Heart left ventricle (tissue), 16 donors: ENCODE measurements at regions not wholly inside any gene's neighbourhood (a gene's known extent, or its start where the extent isn't known, plus 50 kb on each side); places are given as distances from the start of the nearest gene placed in this dataset.

Source experiments
- ATAC-seq, 4 donors: fragments of 200-7000 bp; cut with Tn5 transposase; one replicate each; pipeline ENCODE4 v1.9.1; 2020 to 2022; ENCODE audit warnings: moderate library complexity in 4 of 4, mild to moderate bottlenecking in 3 of 4, moderate number of reproducible peaks in 1 of 4
- DNase-seq, 5 donors: peaks; one replicate each; pipeline ENCODE4 v3.0.0-alpha.2; 2020
- H3K27ac ChIP-seq, 12 donors: fragments of 200-600 bp; sonication (generic) in 4 of 12; one replicate each; pipeline versions ENCODE4 v1.5.0 to v1.8.0; 2016 to 2022; ENCODE audit warnings: mild to moderate bottlenecking in 2 of 12
- H3K27me3 ChIP-seq, 9 donors: fragments of 200-600 bp; sonication (generic) in 2 of 9; one replicate each; pipeline versions ENCODE4 v1.5.1 to v1.8.0; 2016 to 2022; ENCODE audit warnings: mild to moderate bottlenecking in 3 of 9
- H3K36me3 ChIP-seq, 9 donors: fragments of 200-600 bp; sonication (generic) in 2 of 9; one replicate each; pipeline versions ENCODE4 v1.5.0 to v1.8.0; 2018 to 2022; ENCODE audit warnings: mild to moderate bottlenecking in 2 of 9
- H3K4me1 ChIP-seq, 12 donors: fragments of 200-600 bp; sonication (generic) in 4 of 12; one replicate each; pipeline versions ENCODE4 v1.5.0 to v1.8.0; 2016 to 2022; ENCODE audit warnings: mild to moderate bottlenecking in 3 of 12
- H3K4me3 ChIP-seq, 12 donors: fragments of 200-600 bp; sonication (generic) in 4 of 12; one replicate each; pipeline versions ENCODE4 v1.5.0 to v1.8.0; 2017 to 2022; ENCODE audit warnings: mild to moderate bottlenecking in 9 of 12, moderate library complexity in 4 of 12
- H3K9me3 ChIP-seq, 12 donors: fragments of 200-600 bp; sonication (generic) in 4 of 12; one replicate each; pipeline versions ENCODE4 v1.5.0 to v1.8.0; 2016 to 2022; ENCODE audit warnings: mild to moderate bottlenecking in 1 of 12
- CTCF ChIP-seq, 12 donors: fragments of 200-600 bp; sonication (generic) in 4 of 12; IDR thresholded peaks; one replicate each; pipeline versions ENCODE4 v1.5.0 to v1.8.0; 2018 to 2022; ENCODE audit warnings: antibody characterized with exemption in 12 of 12, mild to moderate bottlenecking in 5 of 12
- POLR2A ChIP-seq, 2 donors: fragments of 450-650 bp; IDR thresholded peaks; one replicate each; pipeline ENCODE4 v1.6.1; 2017; ENCODE audit warnings: antibody characterized with exemption in 2 of 2, mild to moderate bottlenecking in 2 of 2, moderate library complexity in 2 of 2
- WGBS, 4 donors: extraction: QIAGEN DNeasy Blood & Tissue Kit in 2 of 4; methylation state at CpG; one replicate each; pipeline versions ENCODE4 v1.1.5 to v1.1.7; 2013 to 2018; 5-methylcytosine and 5-hydroxymethylcytosine counted together
- intact Hi-C, 10 donors: fragments of 100-400 bp; cut with DNase I; formaldehyde crosslinking; loops; one replicate each; pipeline versions ENCODE4 v1.11.1 to v1.14.2; 2022
- donor health status: ischemic (EF 13 %, LVEDD 7.1; RV severe dilation, severe dysfunction).
- donor health status: healthy with polysubstance abuse.
- donor health status: DM: no; HTN: yes; CAD: no.
- donor health status: DM: no; HTN: no; CAD: no.
- donor health status: ischemic (EF 25% LVEDD 6.9; RV normal size, moderate dysfunction).
- donor health status: ischemic (EF 25% LVEDD 5.7; RV mildly dilated, moderate dysfunction).
- donor health status: healthy.
- donor health status: DM: yes; HTN: yes; CAD: no.
- donor health status: ischemic (EF 35%, LVEDD 5.7; RV mildly dilated, moderate dysfunction).
- donor health status: nonischemic (EF 11% LVEDD 7.7; RV severe dilation, severe dysfunction).
- donor health status: DM: yes; HTN: yes; CAD: no.
- donor health status: PGD.
- donor health status: ischemic (EF 29% LVEDD 5.4; RV normal size, mild dysfunction).
- donor health status: nonischemic (EF 23%, LVEDD 6.1; RV moderate dilation, normal function).

GRCh38 chr18:75698861-75699260 is 271.4 kb upstream of the SMIM21 start:
- TF ChIP-seq CTCF (IDR thresholded peaks at IDR 0.05) (no peak), POLR2A (IDR thresholded peaks at IDR 0.05) (no peak)
- 74 to 85% (median 79%) methylated on average over 7 of the region's 7 CpGs for WGBS, 4 donors
- Histone ChIP-seq H3K36me3 (no peaks in the 10 kb centered on the region), H3K4me3 (no peak overlapping the region), H3K27me3 (no peaks in the 10 kb centered on the region), H3K4me1 (no peaks in the 10 kb centered on the region), H3K9me3 (peaks cover 0 to 6% (median 0%) of the 10 kb centered on the region in 12 donors), H3K27ac (no peak overlapping the region)
- ATAC-seq (no peak), DNase-seq (no peak)
- intact Hi-C loops = no loop called here

GRCh38 chr18:75697493-75697892 is 270.0 kb upstream of the SMIM21 start:
- intact Hi-C loops = no loop called here
- H3K4me1 ChIP-seq = no peaks in the 10 kb centered on the region
- WGBS, 4 donors = 67 to 69% (median 68%) methylated on average over 4 of the region's 4 CpGs

GRCh38 chr18:75696391-75696790 is 268.9 kb upstream of the SMIM21 start:
- ATAC-seq = no peak
- Histone ChIP-seq H3K4me3 (no peak overlapping the region), H3K4me1 (no peaks in the 10 kb centered on the region), H3K27me3 (no peaks in the 10 kb centered on the region), H3K27ac (no peak overlapping the region), H3K9me3 (no peaks in the 10 kb centered on the region), H3K36me3 (no peaks in the 10 kb centered on the region)
- 83 to 89% (median 86%) methylated on average over 5 of the region's 5 CpGs for WGBS, 4 donors
- intact Hi-C loops = no loop called here
- no peak for DNase-seq
- TF ChIP-seq CTCF (IDR thresholded peaks at IDR 0.05) (no peak), POLR2A (IDR thresholded peaks at IDR 0.05) (no peak)

More at GRCh38 chr18:75697493-75697892, 270.0 kb upstream of the SMIM21 start:
- ATAC-seq (no peak), DNase-seq (no peak)
- Histone ChIP-seq H3K27ac (no peak overlapping the region), H3K4me3 (no peak overlapping the region), H3K9me3 (no peaks in the 10 kb centered on the region), H3K36me3 (no peaks in the 10 kb centered on the region), H3K27me3 (no peaks in the 10 kb centered on the region)
- TF ChIP-seq CTCF (IDR thresholded peaks at IDR 0.05) = no peak
- TF ChIP-seq POLR2A (IDR thresholded peaks at IDR 0.05) = no peak

GRCh38 chr18:75694292-75694691 is 266.8 kb upstream of the SMIM21 start:
- ATAC-seq (no peak), DNase-seq (no peak)
- no peaks in the 10 kb centered on the region for H3K4me1 ChIP-seq
- no peaks in the 10 kb centered on the region for H3K9me3 ChIP-seq
- intact Hi-C loops = no loop called here
- H3K27ac ChIP-seq = no peak overlapping the region
- H3K27me3 ChIP-seq = no peaks in the 10 kb centered on the region
- 77 to 89% (median 80%) methylated on average over 3 to 5 of the region's 5 CpGs for WGBS, 4 donors
- TF ChIP-seq POLR2A (IDR thresholded peaks at IDR 0.05) = no peak
- TF ChIP-seq CTCF (IDR thresholded peaks at IDR 0.05) = no peak
- no peaks in the 10 kb centered on the region for H3K36me3 ChIP-seq
- no peak overlapping the region for H3K4me3 ChIP-seq
